ENCODE measurements at regions not wholly inside any gene's neighbourhood (a gene's known extent, or its start where the extent isn't known, plus 50 kb on each side); places are given as distances from the start of the nearest gene placed in this dataset.

DNA sequence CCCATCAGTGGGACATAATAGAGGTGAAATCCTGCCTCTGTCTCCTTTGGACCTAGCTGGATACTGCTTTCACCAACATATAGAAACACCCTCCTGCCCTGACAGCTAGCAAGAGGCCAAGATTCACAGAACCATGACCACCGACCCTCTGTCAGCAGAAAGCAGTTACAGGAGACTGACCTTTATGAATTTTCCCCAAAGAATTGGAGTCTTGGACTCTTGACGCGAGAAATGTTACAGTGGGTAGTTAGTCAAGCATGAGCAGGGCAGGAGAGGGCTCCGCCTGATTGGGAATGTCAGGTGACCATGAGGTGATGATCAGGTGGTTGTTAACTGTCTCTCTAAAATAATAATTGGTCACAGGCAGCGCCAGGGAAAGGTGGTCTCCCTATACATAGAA lies 1002.3 kb downstream of the TDRD15 start:
- Histone ChIP-seq H3K9me3 (ENCODE audit: low read length) (peaks cover 74% of the 10 kb centered on the region), H3K4me2 (ENCODE audit: low read depth, low read length) (no peak overlapping the region), H4K20me1 (ENCODE audit: insufficient read depth, low read length) (no peaks in the 10 kb centered on the region), H3K79me2 (ENCODE audit: insufficient read depth, low read length) (no peaks in the 10 kb centered on the region), H3K4me3 (replicated peaks in 1 of 3; ENCODE audit: insufficient read depth in 1 of 3, low read depth in 2 of 3, low read length in 3 of 3) (no peak overlapping the region), H2AFZ (ENCODE audit: low read length) (no peak overlapping the region), H3K27me3 (ENCODE audit: control insufficient read depth in 1 of 2, insufficient read depth in 2 of 2, low read length in 2 of 2) (no peaks in the 10 kb centered on the region), H3K9ac (ENCODE audit: insufficient read depth, low read depth, low read length) (no peak overlapping the region), H3K36me3 (replicated peaks in 1 of 2; ENCODE audit: control insufficient read depth in 1 of 2, insufficient read depth in 2 of 2, low read length in 2 of 2) (no peaks in the 10 kb centered on the region), H3K27ac (ENCODE audit: extremely low read length, insufficient read depth, low read length) (no peak overlapping the region), H3K4me1 (ENCODE audit: insufficient read depth, low read length) (no peaks in the 10 kb centered on the region)
- 44% methylated on average over 5 of the region's 5 CpGs for WGBS (ENCODE audit: low lambda C conversion rate)
- DNase-seq (ENCODE audit: low spot score) (no peak), FAIRE-seq (no peak), ATAC-seq (no peak)
- intact Hi-C loops (cut with micrococcal nuclease; ENCODE audit: unreplicated experiment) = loop anchor here (10.0 kb wide), 1 partner anchor 121 kb away; no protein-coding TSS in a partner anchor
- BruUV-seq (replicated peaks) = no TSS peak
- ChIA-PET POLR2A (no interaction called here), CTCF (ENCODE audit: low intra/inter-chr PET ratio, low total read pairs) (no interaction called here)
- TF ChIP-seq ZNF749 (CRISPR knock-in tag; IDR thresholded peaks at IDR 0.05; ENCODE audit: borderline replicate concordance) (no peak), BORCS8-MEF2B (CRISPR knock-in tag; IDR thresholded peaks at IDR 0.05) (no peak), ZFP62 (CRISPR knock-in tag; IDR thresholded peaks at IDR 0.05) (no peak), ZNF501 (CRISPR knock-in tag; IDR thresholded peaks at IDR 0.05) (no peak), ZNF605 (CRISPR knock-in tag; IDR thresholded peaks at IDR 0.05) (no peak), DNMT3B (CRISPR knock-in tag; conservative IDR thresholded peaks at IDR 0.05) (no peak), ERF (CRISPR knock-in tag; IDR thresholded peaks at IDR 0.05) (no peak), YEATS2 (CRISPR knock-in tag; IDR thresholded peaks at IDR 0.05; ENCODE audit: borderline replicate concordance) (no peak), STAT5B (CRISPR knock-in tag; IDR thresholded peaks at IDR 0.05) (no peak), HNRNPL (IDR thresholded peaks at IDR 0.05; ENCODE audit: low read depth, low read length) (no peak), ZNF678 (CRISPR knock-in tag; IDR thresholded peaks at IDR 0.05) (no peak), MAFF (IDR thresholded peaks at IDR 0.05; ENCODE audit: low read depth, low read length) (no peak), ZNF382 (CRISPR knock-in tag; IDR thresholded peaks at IDR 0.05; ENCODE audit: borderline replicate concordance) (no peak), ZC3H13 (CRISPR knock-in tag; IDR thresholded peaks at IDR 0.05) (no peak), TFDP2 (CRISPR knock-in tag; IDR thresholded peaks at IDR 0.05) (no peak), AHR (CRISPR knock-in tag; IDR thresholded peaks at IDR 0.05) (no peak), HNRNPLL (IDR thresholded peaks at IDR 0.05; ENCODE audit: low read depth, low read length, poor library complexity, severe bottlenecking) (no peak)
- TF ChIP-seq, protein P1, sequence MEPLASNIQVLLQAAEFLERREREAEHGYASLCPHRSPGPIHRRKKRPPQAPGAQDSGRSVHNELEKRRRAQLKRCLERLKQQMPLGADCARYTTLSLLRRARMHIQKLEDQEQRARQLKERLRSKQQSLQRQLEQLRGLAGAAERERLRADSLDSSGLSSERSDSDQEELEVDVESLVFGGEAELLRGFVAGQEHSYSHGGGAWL (CRISPR knock-in tag; IDR thresholded peaks at IDR 0.05) = no peak
- TF ChIP-seq, protein P2, sequence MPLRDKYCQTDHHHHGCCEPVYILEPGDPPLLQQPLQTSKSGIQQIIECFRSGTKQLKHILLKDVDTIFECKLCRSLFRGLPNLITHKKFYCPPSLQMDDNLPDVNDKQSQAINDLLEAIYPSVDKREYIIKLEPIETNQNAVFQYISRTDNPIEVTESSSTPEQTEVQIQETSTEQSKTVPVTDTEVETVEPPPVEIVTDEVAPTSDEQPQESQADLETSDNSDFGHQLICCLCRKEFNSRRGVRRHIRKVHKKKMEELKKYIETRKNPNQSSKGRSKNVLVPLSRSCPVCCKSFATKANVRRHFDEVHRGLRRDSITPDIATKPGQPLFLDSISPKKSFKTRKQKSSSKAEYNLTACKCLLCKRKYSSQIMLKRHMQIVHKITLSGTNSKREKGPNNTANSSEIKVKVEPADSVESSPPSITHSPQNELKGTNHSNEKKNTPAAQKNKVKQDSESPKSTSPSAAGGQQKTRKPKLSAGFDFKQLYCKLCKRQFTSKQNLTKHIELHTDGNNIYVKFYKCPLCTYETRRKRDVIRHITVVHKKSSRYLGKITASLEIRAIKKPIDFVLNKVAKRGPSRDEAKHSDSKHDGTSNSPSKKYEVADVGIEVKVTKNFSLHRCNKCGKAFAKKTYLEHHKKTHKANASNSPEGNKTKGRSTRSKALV (CRISPR knock-in tag; IDR thresholded peaks at IDR 0.05) = no peak
- in situ Hi-C loops (cut with HindIII; ENCODE audit: extremely low pct_ligation_motif_present, low pct_unique_long_range_greater_than_20kb) = no loop called here

All from HepG2 (cell line).